Amniotic epithelial cell (primary cell): ENCODE measurements at regions not wholly inside any gene's neighbourhood (a gene's known extent, or its start where the extent isn't known, plus 50 kb on each side); places are given as distances from the start of the nearest gene placed in this dataset.
"Not testable (repeated sequence)": the region's sequence is repeated elsewhere in the genome, so short reads cannot be mapped to it uniquely, and the experiment has no call there.

Source experiments
- DNase-seq: peaks from one replicate; pipeline ENCODE4 v3.0.0-alpha.2; 2010; ENCODE audit warnings: low read depth

GRCh38 chr1:83218036-83218716, 780.8 kb downstream of the TTLL7 start:
- DNase-seq: not testable (repeated sequence)

- DNase-seq: not testable (repeated sequence)
Observed at GRCh38 chr1:83214317-83214716, 784.6 kb downstream of the TTLL7 start.

GRCh38 chr1:83213648-83214047, 785.3 kb downstream of the TTLL7 start:
- not testable (repeated sequence) for DNase-seq

GRCh38 chr1:83212033-83212432, 786.9 kb downstream of the TTLL7 start:
- not testable (repeated sequence) for DNase-seq

GRCh38 chr1:83208540-83208939, 790.4 kb downstream of the TTLL7 start:
- not testable (repeated sequence) for DNase-seq

GRCh38 chr1:83194610-83195009, 804.3 kb downstream of the TTLL7 start:
- not testable (repeated sequence) for DNase-seq

GRCh38 chr1:83182033-83182728, 816.8 kb downstream of the TTLL7 start:
- DNase-seq: not testable (repeated sequence)

- DNase-seq: not testable (repeated sequence)
Observed at GRCh38 chr1:83180621-83181020, 818.3 kb downstream of the TTLL7 start.

GRCh38 chr1:83167634-83168033, 831.3 kb downstream of the TTLL7 start:
- DNase-seq: not testable (repeated sequence)

- not testable (repeated sequence) for DNase-seq
Observed at GRCh38 chr1:83163879-83164475, 835.0 kb downstream of the TTLL7 start.

- DNase-seq: not testable (repeated sequence)
Observed at GRCh38 chr1:83158924-83159323, 840.0 kb downstream of the TTLL7 start.

- DNase-seq: not testable (repeated sequence)
Observed at GRCh38 chr1:83154306-83154705, 844.6 kb downstream of the TTLL7 start.

GRCh38 chr1:83151167-83151898, 847.6 kb downstream of the TTLL7 start:
- peak; percentile 11 for DNase-seq

- DNase-seq: not testable (repeated sequence)
Observed at GRCh38 chr1:83150479-83150878, 848.5 kb downstream of the TTLL7 start.

GRCh38 chr1:83145820-83146219, 853.1 kb downstream of the TTLL7 start:
- not testable (repeated sequence) for DNase-seq

GRCh38 chr1:83142802-83143201, 856.1 kb downstream of the TTLL7 start:
- DNase-seq: not testable (repeated sequence)

GRCh38 chr1:83135524-83136157, 863.3 kb downstream of the TTLL7 start:
- not testable (repeated sequence) for DNase-seq

GRCh38 chr1:83134322-83135014, 864.5 kb downstream of the TTLL7 start:
- DNase-seq: peak; percentile 6

GRCh38 chr1:83131692-83131955, 867.3 kb downstream of the TTLL7 start:
- DNase-seq: no peak

GRCh38 chr1:83130886-83131691, 867.8 kb downstream of the TTLL7 start:
- DNase-seq: no peak

GRCh38 chr1:83129107-83129506, 869.8 kb downstream of the TTLL7 start:
- no peak for DNase-seq
